Endometrium (tissue), 2 donors: ENCODE measurements at regions not wholly inside any gene's neighbourhood (a gene's known extent, or its start where the extent isn't known, plus 50 kb on each side); places are given as distances from the start of the nearest gene placed in this dataset.

Experiments
- FAIRE-seq: peaks from 2 replicates; lab custom pipeline; 2012; peaks lifted over from hg19 to GRCh38; lab: Jason Lieb, UNC
- donor health status: control.
- donor health status: control.

- no peak for FAIRE-seq
These were observed 859.2 kb upstream of the SEMA6D start for GRCh38 chr15:46858150-46858549.

GRCh38 chr15:46861796-46862195 is 855.5 kb upstream of the SEMA6D start:
- FAIRE-seq, result no peak

- FAIRE-seq, result no peak
These were observed 852.1 kb upstream of the SEMA6D start for GRCh38 chr15:46865155-46865554.

- no peak for FAIRE-seq
These were observed 844.9 kb upstream of the SEMA6D start for GRCh38 chr15:46872286-46872980.

DNA sequence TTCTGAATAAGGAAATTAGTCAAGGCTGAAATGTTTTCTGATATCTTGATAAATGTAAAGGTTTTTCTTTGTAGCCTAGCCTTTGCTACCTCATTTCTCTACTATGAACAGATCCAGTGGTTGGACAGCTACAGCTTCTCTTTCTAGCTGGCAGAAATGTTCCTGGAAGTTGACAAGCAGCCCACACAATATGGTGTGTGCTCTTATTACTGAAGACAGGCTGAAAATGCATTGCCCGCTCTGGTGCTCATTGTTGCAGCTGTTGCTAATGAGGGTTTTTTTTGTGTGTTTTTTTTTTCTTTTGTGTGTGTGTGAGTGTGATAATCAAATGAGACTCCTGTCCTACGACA is 844.3 kb upstream of the SEMA6D start:
- no peak for FAIRE-seq

- no peak for FAIRE-seq
These were observed 838.1 kb upstream of the SEMA6D start for GRCh38 chr15:46879032-46879770.

- no peak for FAIRE-seq
These were observed 836.5 kb upstream of the SEMA6D start for GRCh38 chr15:46880791-46881190.

GRCh38 chr15:46892621-46893160 is 824.6 kb upstream of the SEMA6D start:
- FAIRE-seq, result no peak

- no peak for FAIRE-seq
These were observed 822.7 kb upstream of the SEMA6D start for GRCh38 chr15:46894644-46895043.

GRCh38 chr15:46897266-46897665 is 820.0 kb upstream of the SEMA6D start:
- FAIRE-seq, result no peak

DNA sequence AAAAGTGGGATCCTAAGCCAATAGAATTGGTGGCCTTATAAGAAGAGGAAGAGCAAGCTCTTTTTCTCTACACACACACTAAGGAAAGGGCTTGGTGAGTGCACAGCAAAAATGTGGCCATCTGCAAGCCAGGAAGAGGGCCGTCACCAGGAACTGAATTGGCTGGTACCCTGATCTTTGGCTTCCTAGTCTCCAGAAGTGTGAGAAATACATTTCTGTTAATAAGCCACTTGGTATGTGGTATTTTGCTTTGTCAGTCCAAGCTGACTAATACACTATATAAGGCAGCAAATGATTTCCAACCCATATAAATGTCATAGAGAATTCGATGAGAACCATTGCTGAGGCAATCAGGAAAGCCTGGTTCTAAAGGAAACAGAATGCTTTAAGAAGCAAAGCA is 816.3 kb upstream of the SEMA6D start:
- no peak for FAIRE-seq

DNA sequence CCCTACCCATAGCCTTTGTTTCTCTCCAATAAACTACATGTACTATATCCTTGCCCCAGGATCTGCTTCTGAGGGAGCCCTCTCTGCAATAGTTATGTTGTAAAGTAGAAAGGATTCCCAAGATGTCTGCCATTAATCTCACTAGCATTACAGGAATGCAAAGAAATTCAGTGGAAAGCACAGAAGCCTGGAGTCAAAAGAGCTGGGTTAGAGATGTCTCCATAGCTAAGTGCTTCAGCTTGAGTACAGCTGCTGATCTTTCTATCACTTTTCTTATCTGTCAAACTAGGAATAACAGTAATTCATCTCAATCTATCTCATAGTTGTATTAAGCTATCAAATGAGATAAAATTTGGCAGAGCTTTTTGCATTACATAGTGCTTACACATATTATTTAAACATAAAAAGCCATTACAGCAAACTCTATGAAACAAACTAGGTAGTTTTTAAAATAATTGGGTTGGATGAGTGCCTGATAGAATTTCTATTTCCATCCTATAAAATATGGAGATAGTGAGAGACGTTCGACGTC is 799.5 kb upstream of the SEMA6D start:
- no peak for FAIRE-seq

DNA sequence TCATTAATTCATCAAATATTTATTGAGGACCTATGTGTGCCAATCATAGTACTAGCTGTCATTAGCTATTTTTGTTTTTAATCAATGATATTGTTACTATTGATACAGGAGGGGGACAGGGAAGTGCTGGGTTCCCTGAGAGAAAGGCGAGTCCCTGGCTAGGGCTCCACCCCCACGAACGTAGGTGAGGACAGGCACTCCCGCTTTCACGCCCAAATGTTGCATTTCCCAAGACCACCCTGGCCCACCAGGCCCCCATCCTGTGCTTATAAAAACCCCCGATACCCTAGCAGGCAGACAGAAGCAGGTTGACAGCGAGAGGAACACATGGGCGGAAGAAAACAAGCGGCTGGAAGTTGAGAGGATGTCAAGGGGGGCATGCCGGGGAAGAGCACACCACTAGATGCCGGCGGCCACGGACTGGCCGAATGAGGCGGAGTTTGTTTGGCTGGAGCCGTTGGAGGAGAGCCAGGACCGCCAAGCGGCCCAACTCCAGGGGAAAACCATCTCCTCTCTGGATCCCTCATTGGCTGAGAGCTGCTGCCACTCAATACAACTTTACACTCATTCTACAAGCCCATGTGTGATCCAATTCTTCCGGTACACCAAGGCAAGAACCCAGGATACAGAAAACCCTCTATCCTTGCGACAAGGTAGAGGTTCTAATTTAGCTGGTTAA is 798.7 kb upstream of the SEMA6D start:
- no peak for FAIRE-seq

GRCh38 chr15:46921891-46922290 is 795.4 kb upstream of the SEMA6D start:
- no peak for FAIRE-seq

GRCh38 chr15:46930426-46930825 is 786.9 kb upstream of the SEMA6D start:
- no peak for FAIRE-seq

- FAIRE-seq, result no peak
These were observed 784.0 kb upstream of the SEMA6D start for GRCh38 chr15:46933332-46933731.

DNA sequence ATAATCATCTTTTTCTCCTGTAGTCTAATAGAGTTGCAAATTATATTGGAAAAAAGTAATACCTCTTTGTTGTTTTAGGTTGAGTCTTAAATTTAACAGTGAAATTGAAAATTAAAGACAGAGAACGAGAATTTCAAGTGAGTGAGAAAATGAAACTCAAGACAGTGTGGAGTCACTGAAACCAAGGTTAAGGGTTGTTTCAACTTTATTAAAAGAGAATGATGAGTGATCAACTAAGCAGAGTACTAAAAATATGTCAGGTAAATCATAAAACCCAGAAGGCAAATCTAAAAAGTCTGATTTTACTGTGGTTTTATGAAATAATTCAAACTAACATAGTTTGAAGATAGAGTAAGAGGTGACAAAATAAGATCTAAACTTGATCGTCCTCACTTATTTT is 782.5 kb upstream of the SEMA6D start:
- no peak for FAIRE-seq

DNA sequence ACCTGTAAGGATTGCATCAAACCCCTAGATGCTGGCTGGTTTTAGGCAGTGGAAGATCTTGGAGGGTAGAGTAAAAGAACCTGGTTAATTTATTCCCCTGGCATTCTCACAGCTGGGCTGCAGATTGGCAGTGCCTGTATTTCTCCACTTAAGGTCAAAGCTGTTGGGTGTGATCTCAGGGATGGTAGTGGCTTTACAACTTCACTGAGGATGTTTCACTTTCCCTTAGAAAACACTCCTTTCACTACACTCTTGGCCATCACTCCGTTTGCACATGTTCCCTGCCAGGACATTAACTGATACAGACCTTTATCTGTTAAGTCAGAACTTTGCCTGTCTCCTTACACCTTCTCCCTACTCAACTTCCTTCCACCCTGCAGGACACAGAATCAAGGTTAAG is 779.1 kb upstream of the SEMA6D start:
- no peak for FAIRE-seq

- peak; percentile 94 for FAIRE-seq
These were observed 776.1 kb upstream of the SEMA6D start for GRCh38 chr15:46941241-46941640.

DNA sequence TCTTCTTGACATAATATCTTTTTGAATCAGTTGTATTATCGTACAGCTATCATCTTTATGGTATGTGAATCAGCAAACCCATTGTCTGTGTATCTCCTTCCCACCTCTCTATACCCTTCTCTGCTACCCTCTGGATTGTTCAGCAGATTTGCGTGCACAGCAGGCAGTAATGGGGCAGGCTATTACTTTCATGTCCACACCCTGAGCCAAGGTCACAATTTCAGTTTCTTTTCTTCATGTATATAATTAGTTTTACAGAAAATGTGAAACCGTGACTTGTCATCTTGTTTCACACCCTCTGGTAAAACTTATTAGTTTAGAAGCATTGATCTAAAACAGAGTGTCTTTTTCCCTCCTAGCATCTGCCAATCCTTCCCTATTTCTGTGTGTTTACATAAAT is 770.4 kb upstream of the SEMA6D start:
- FAIRE-seq, result no peak

GRCh38 chr15:46955576-46955975 is 761.7 kb upstream of the SEMA6D start:
- no peak for FAIRE-seq

- no peak for FAIRE-seq
These were observed 760.8 kb upstream of the SEMA6D start for GRCh38 chr15:46956456-46956855.

DNA sequence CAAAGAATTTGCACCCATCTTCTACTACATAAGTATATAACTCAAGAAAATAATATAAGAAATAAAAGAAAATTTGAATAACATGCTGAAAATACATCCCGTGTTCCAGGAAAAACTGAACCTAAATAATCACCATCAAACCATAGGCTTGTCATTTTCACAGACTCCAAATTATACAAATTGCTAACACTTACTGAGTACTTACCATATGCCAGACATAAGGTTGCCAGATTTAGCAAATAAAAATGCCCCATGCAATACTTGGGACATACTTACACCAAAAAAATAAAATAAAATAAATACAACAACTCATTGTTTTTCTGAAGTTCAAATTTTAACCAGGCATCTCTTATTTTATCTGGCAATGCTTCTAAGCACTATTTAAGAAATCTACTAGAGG is 760.4 kb upstream of the SEMA6D start:
- FAIRE-seq, result no peak
